Astrocyte of the spinal cord (primary cell): ENCODE measurements at regions not wholly inside any gene's neighbourhood (a gene's known extent, or its start where the extent isn't known, plus 50 kb on each side); places are given as distances from the start of the nearest gene placed in this dataset.

Experiments used
- DNase-seq: peaks from one replicate; pipeline ENCODE4 v3.0.0; 2011; ENCODE audit warnings: low read depth, low spot score
- H3K4me3 ChIP-seq: 2 replicates; pipeline ENCODE4 v1.5.1; 2011; ENCODE audit warnings: low read depth, mild to moderate bottlenecking, low read length, moderate library complexity
- CTCF ChIP-seq: IDR thresholded peaks from 2 replicates; pipeline ENCODE4 v1.5.1; 2012; ENCODE audit warnings: low read depth, mild to moderate bottlenecking, low read length, inconsistent platforms
- in situ Hi-C: cut with HindIII; loops from 2 replicates; pipeline ENCODE4 v1.10.0; 2017; ENCODE audit warnings: low sequenced_read_pairs

- in situ Hi-C loops: no loop called here
- no peak overlapping the region for H3K4me3 ChIP-seq
- no peak for TF ChIP-seq CTCF
- DNase-seq: no peak
Measured at GRCh38 chr14:58733451-58734208, 95.9 kb downstream of the DACT1 start.

- no peak for TF ChIP-seq CTCF
- no peak overlapping the region for H3K4me3 ChIP-seq
- DNase-seq: no peak
- in situ Hi-C loops: no loop called here
Measured at GRCh38 chr14:58735596-58735995, 97.8 kb downstream of the DACT1 start.

- no peak for DNase-seq
- in situ Hi-C loops: no loop called here
- no peak overlapping the region for H3K4me3 ChIP-seq
- TF ChIP-seq CTCF: no peak
Measured at GRCh38 chr14:58736606-58737005, 98.8 kb downstream of the DACT1 start.

- DNase-seq: no peak
- TF ChIP-seq CTCF: no peak
- H3K4me3 ChIP-seq: no peak overlapping the region
- in situ Hi-C loops: no loop called here
Measured at GRCh38 chr14:58737511-58737910, 99.7 kb downstream of the DACT1 start.

- in situ Hi-C loops: no loop called here
- no peak for TF ChIP-seq CTCF
- H3K4me3 ChIP-seq: no peak overlapping the region
- peak; percentile 89 for DNase-seq
Measured at GRCh38 chr14:58738189-58738836, 100.6 kb downstream of the DACT1 start.

GRCh38 chr14:58738876-58739275, 101.1 kb downstream of the DACT1 start:
- H3K4me3 ChIP-seq: no peak overlapping the region
- in situ Hi-C loops: no loop called here
- no peak for DNase-seq
- no peak for TF ChIP-seq CTCF
